NB4 (cell line): ENCODE measurements at regions not wholly inside any gene's neighbourhood (a gene's known extent, or its start where the extent isn't known, plus 50 kb on each side); places are given as distances from the start of the nearest gene placed in this dataset.

Experiments
- DNase-seq: peaks from one replicate; pipeline ENCODE4 v3.0.0; 2010; ENCODE audit warnings: low read depth
- H3K4me3 ChIP-seq: one replicate; pipeline ENCODE4 v1.5.1; 2011; ENCODE audit warnings: mild to moderate bottlenecking, low read depth, low read length, moderate library complexity
- CTCF ChIP-seq: IDR thresholded peaks from one replicate; pipeline ENCODE4 v1.5.1; 2012; ENCODE audit warnings: low read depth, low read length
- MYC ChIP-seq: IDR thresholded peaks from 2 replicates; pipeline ENCODE4 v1.6.1; 2011; ENCODE audit warnings: low read depth, low read length
- POLR2A ChIP-seq: IDR thresholded peaks from 2 replicates; pipeline ENCODE4 v1.6.1; 2011; ENCODE audit warnings: mild to moderate bottlenecking; ENCODE audit not compliant: insufficient read length; ENCODE audit errors: extremely low read depth
- TF ChIP-seq, protein P1 (sequence below): IDR thresholded peaks from 2 replicates; pipeline ENCODE4 v1.6.1; 2011; ENCODE audit warnings: low read depth, low read length

DNA sequence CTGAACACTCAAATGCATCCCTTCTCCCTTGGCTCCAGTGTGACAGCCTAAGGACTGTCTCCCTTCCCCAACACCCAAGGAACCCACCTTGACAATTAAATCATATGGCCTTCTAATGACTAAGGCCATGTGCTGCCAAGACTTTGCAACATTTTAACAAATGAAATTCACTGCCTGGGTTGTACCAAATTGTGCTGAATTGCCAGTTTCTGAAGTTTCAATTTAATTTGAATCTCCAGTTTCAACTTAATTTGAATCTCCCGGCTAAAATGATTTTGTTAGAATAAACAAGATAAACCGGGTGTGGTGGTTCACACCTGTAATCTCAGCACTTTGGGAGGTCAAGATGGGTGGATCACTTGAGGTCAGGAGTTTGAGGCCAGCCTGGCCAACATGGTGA lies 72.4 kb upstream of the RAP2B start:
- H3K4me3 ChIP-seq = no peak overlapping the region
- TF ChIP-seq POLR2A (no peak), MYC (no peak), CTCF (no peak)
- TF ChIP-seq, protein P1, sequence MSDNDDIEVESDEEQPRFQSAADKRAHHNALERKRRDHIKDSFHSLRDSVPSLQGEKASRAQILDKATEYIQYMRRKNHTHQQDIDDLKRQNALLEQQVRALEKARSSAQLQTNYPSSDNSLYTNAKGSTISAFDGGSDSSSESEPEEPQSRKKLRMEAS = no peak
- DNase-seq = no peak

DNA sequence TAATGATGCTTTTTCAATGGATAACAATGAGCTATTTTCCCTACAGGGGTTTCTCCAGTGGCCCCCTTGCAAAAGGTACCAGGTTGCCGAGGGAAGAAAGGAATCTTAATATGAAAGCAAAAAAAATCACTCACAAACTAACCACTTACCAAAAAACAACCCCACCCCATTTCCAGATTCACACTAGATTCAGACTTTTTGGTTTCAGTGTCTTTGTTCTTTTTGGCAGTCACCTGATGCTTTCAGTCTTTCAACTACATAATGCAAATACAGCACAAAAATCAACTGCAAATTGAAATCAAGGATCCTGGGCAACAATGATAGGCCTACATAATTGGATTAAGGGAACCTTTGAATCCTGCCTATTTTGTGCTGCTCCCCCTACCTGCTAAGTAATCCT lies 71.1 kb upstream of the RAP2B start:
- H3K4me3 ChIP-seq = no peak overlapping the region
- DNase-seq = no peak
- TF ChIP-seq, protein P1 = no peak

DNA sequence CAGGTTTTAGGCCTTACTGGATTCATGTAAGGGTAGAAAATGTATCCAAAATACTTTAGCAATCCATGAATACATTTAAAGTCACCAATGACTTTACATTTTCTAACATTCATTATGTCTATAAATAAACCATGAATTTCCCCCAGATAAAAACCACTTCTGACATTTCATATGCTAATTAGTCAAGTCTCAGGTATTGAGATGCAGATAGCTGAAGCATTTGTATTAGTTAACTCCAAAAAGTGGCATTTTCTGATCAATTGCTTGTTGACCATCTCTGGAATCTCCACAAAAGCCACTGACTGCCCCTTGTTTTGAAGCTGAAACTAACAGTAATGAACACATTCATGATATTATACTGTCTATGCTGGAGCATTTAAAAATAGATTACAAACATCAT lies 68.4 kb upstream of the RAP2B start:
- H3K4me3 ChIP-seq = no peak overlapping the region
- TF ChIP-seq CTCF (no peak), MYC (no peak), POLR2A (no peak)
- TF ChIP-seq, protein P1 = no peak
- no peak for DNase-seq

DNA sequence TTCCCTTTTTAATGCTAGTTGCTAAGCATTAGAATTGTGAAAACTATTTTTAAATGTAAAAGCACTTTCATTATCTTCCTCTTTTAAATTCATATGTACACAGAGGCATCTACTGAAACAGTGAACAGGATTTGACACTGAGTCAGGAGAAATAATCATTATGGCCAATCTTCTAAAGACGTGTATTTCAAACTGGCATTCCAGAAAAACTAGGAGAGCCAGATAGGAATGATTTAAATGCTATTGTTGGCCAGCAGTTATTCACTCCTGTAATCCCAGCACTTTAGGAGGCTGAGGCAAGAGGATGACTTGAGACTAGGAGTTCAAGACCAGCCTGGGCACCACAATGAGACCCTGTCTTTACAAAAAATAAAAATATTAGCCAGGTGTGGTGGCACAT lies 67.6 kb upstream of the RAP2B start:
- no peak for DNase-seq
- TF ChIP-seq, protein P1 = no peak
- TF ChIP-seq CTCF = no peak
- no peak for TF ChIP-seq POLR2A
- no peak for TF ChIP-seq MYC

DNA sequence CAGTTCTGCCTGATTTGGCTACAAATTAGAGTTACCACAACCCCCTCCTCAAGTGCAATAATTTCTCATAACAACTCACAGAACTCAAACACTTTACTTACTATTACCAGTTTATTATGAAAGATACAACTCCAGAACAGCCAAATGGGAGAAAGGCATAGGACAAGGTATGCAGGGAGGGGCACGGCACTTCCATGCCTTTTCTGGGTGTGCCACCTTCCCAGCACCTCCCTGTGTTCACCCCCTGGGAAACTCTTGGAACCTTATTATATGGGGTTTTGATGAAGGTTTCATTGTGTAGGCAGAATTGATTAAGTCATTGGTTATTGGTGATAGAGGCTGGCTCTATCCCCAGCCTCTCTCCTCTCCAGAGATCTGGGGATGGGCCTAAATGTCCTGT lies 66.6 kb upstream of the RAP2B start:
- H3K4me3 ChIP-seq = no peak overlapping the region
- TF ChIP-seq CTCF (no peak), MYC (no peak), POLR2A (no peak)
- TF ChIP-seq, protein P1 = no peak
- no peak for DNase-seq

More for the DNA sequence above, 67.6 kb upstream of the RAP2B start:
- H3K4me3 ChIP-seq = no peak overlapping the region

GRCh38 chr3:153096731-153097131 lies 65.3 kb upstream of the RAP2B start:
- H3K4me3 ChIP-seq = no peak overlapping the region
- no peak for DNase-seq
- TF ChIP-seq MYC (no peak), CTCF (no peak), POLR2A (no peak)
- TF ChIP-seq, protein P1 = no peak
